H9 (cell line): ENCODE measurements at regions not wholly inside any gene's neighbourhood (a gene's known extent, or its start where the extent isn't known, plus 50 kb on each side); places are given as distances from the start of the nearest gene placed in this dataset.

Experiments used
- DNase-seq: peaks from one replicate; pipeline ENCODE4 v3.0.0-alpha.2; 2017
- H2AFZ ChIP-seq: one replicate; pipeline ENCODE4 v1.6.1; 2013; ENCODE audit warnings: mild to moderate bottlenecking, low read length, control low read depth, moderate library complexity
- H2AK5ac ChIP-seq: 2 replicates; pipeline ENCODE4 v1.6.1; 2013; ENCODE audit warnings: low read length, control low read depth, mixed read lengths; ENCODE audit not compliant: insufficient read length
- H2BK120ac ChIP-seq: one replicate; pipeline ENCODE4 v1.6.1; 2013; ENCODE audit warnings: low read depth, mild to moderate bottlenecking, low read length, control low read depth, inconsistent platforms; ENCODE audit not compliant: poor library complexity, severe bottlenecking
- H2BK12ac ChIP-seq: 2 replicates; pipeline ENCODE4 v1.6.1; 2013; ENCODE audit warnings: low read length, control low read depth, mixed read lengths, low read depth; ENCODE audit not compliant: insufficient read length
- H2BK15ac ChIP-seq: 2 replicates; pipeline ENCODE4 v1.6.1; 2013; ENCODE audit warnings: low read depth, low read length, control low read depth
- H2BK20ac ChIP-seq: one replicate; pipeline ENCODE4 v1.6.1; 2013; ENCODE audit warnings: low read depth, mild to moderate bottlenecking, low read length, control low read depth, inconsistent platforms; ENCODE audit not compliant: poor library complexity, severe bottlenecking
- H2BK5ac ChIP-seq: 2 replicates; pipeline ENCODE4 v1.6.1; 2013; ENCODE audit warnings: low read length, control low read depth, mixed read lengths; ENCODE audit not compliant: insufficient read length
- H3K14ac ChIP-seq: 2 replicates; pipeline ENCODE4 v1.6.1; 2013; ENCODE audit warnings: low read length, control low read depth; ENCODE audit not compliant: insufficient read depth
- H3K18ac ChIP-seq: 2 replicates; pipeline ENCODE4 v1.6.1; 2013; ENCODE audit warnings: low read depth, mild to moderate bottlenecking, mixed read lengths, low read length, control low read depth; ENCODE audit not compliant: insufficient read length
- H3K23ac ChIP-seq: 2 replicates; pipeline ENCODE4 v1.6.1; 2013; ENCODE audit warnings: low read length, control low read depth, mixed read lengths, low read depth; ENCODE audit not compliant: insufficient read length
- H3K23me2 ChIP-seq: 2 replicates; pipeline ENCODE4 v1.6.1; 2013; ENCODE audit warnings: low read depth, mild to moderate bottlenecking, mixed read lengths, low read length, control low read depth; ENCODE audit not compliant: insufficient read length, poor library complexity, severe bottlenecking
- H3K27ac ChIP-seq: 2 replicates; pipeline ENCODE4 v1.5.1; 2013; ENCODE audit warnings: low read length, control low read depth, mixed read lengths, low read depth; ENCODE audit not compliant: insufficient read length
- H3K27me3 ChIP-seq: 2 replicates; pipeline ENCODE4 v1.6.1; 2013; ENCODE audit warnings: low read length, control low read depth, inconsistent platforms; ENCODE audit not compliant: insufficient read depth
- H3K4ac ChIP-seq: 2 replicates; pipeline ENCODE4 v1.6.1; 2013; ENCODE audit warnings: low read depth, mild to moderate bottlenecking, control low read depth, inconsistent platforms, low read length, moderate library complexity
- H3K4me1 ChIP-seq: 2 replicates; pipeline ENCODE4 v1.6.1; 2013; ENCODE audit warnings: low read length, control low read depth, inconsistent platforms; ENCODE audit not compliant: insufficient read depth
- H3K4me2 ChIP-seq: 2 replicates; pipeline ENCODE4 v1.6.1; 2013; ENCODE audit warnings: low read length, control low read depth, mixed read lengths; ENCODE audit not compliant: insufficient read length, insufficient read depth
- H3K56ac ChIP-seq: 2 replicates; pipeline ENCODE4 v1.6.1; 2013; ENCODE audit warnings: low read depth, mild to moderate bottlenecking, mixed read lengths, low read length, control low read depth; ENCODE audit not compliant: insufficient read length
- H3K79me1 ChIP-seq: 2 replicates; pipeline ENCODE4 v1.6.1; 2013; ENCODE audit warnings: low read depth, mild to moderate bottlenecking, moderate library complexity, low read length, control low read depth, inconsistent platforms; ENCODE audit not compliant: insufficient read depth, poor library complexity, severe bottlenecking
- H3K79me2 ChIP-seq: 2 replicates; pipeline ENCODE4 v1.6.1; 2013; ENCODE audit warnings: low read length, control low read depth, inconsistent platforms; ENCODE audit not compliant: insufficient read depth
- H3K9ac ChIP-seq: 2 replicates; pipeline ENCODE4 v1.6.1; 2013; ENCODE audit warnings: low read length, control low read depth, mixed read lengths; ENCODE audit not compliant: insufficient read length; ENCODE audit errors: extremely low read depth
- H3K9me3 ChIP-seq: one replicate; pipeline ENCODE4 v1.6.1; 2013; ENCODE audit warnings: low read depth, low read length, inconsistent platforms; ENCODE audit not compliant: control insufficient read depth
- H3T11ph ChIP-seq: one replicate; pipeline ENCODE4 v1.6.1; 2013; ENCODE audit warnings: mild to moderate bottlenecking, low read length, control low read depth, inconsistent platforms
- H4K20me1 ChIP-seq: one replicate; pipeline ENCODE4 v1.6.1; 2013; ENCODE audit not compliant: control insufficient read depth, insufficient read length, insufficient read depth
- H4K5ac ChIP-seq: 2 replicates; pipeline ENCODE4 v1.6.1; 2013; ENCODE audit warnings: low read depth, mild to moderate bottlenecking, mixed read lengths, low read length, control low read depth; ENCODE audit not compliant: insufficient read length
- H4K8ac ChIP-seq: replicated peaks from 2 replicates; pipeline ENCODE4 v1.6.1; 2013; ENCODE audit warnings: low read length, control low read depth, mixed read lengths, low read depth; ENCODE audit not compliant: insufficient read length
- H4K91ac ChIP-seq: 2 replicates; pipeline ENCODE4 v1.6.1; 2013; ENCODE audit warnings: low read depth, mild to moderate bottlenecking, moderate library complexity, mixed read lengths, low read length, control low read depth; ENCODE audit not compliant: insufficient read length
- H3K27ac Mint-ChIP-seq, 3 experiments: 2 replicates in 2 of 3; 3 replicates in 1 of 3; pipeline ENCODE4 v1.8.0; 2020 to 2021; ENCODE audit warnings: mixed read lengths in 3 of 3, mild to moderate bottlenecking in 1 of 3, moderate library complexity in 1 of 3
- H3K27me3 Mint-ChIP-seq: 2 replicates; pipeline ENCODE4 v1.8.0; 2021; ENCODE audit warnings: low read depth, mild to moderate bottlenecking, moderate library complexity, mixed read lengths
- H3K36me3 Mint-ChIP-seq, 3 experiments: 2 replicates in 2 of 3; 3 replicates in 1 of 3; pipeline ENCODE4 v1.8.0; 2020 to 2021; ENCODE audit warnings: low read depth in 3 of 3, mixed read lengths in 3 of 3; ENCODE audit not compliant: insufficient read depth in 1 of 3
- H3K4me1 Mint-ChIP-seq, 2 experiments: 2 replicates each; pipeline ENCODE4 v1.8.0; 2020; ENCODE audit warnings: mixed read lengths in 2 of 2
- H3K4me3 Mint-ChIP-seq, 2 experiments: 2 replicates in 1 of 2; 3 replicates in 1 of 2; pipeline ENCODE4 v1.8.0; 2020 to 2021; ENCODE audit warnings: mild to moderate bottlenecking in 2 of 2, mixed read lengths in 2 of 2, moderate library complexity in 1 of 2
- H3K9me3 Mint-ChIP-seq, 2 experiments: 2 replicates in 1 of 2; 3 replicates in 1 of 2; pipeline ENCODE4 v1.8.0; 2020; ENCODE audit warnings: mild to moderate bottlenecking in 2 of 2, mixed read lengths in 2 of 2, moderate library complexity in 1 of 2
- CTCF ChIP-seq: fragments of 200-600 bp; sonication (generic); conservative IDR thresholded peaks from 3 replicates; pipeline ENCODE4 v1.8.0; 2021; ENCODE audit warnings: antibody characterized with exemption, mild to moderate bottlenecking
- WGBS: extraction: QIAGEN DNeasy Blood & Tissue Kit; methylation state at CpG from one replicate; pipeline ENCODE4 v1.1.7; 2013; ENCODE audit warnings: missing lambda C conversion rate, low lambda C conversion rate, mixed read lengths; ENCODE audit not compliant: insufficient read length; ENCODE audit errors: extremely low coverage; 5-methylcytosine and 5-hydroxymethylcytosine counted together

- Histone ChIP-seq H3K79me2 (no peaks in the 10 kb centered on the region), H3T11ph (no peak overlapping the region), H4K8ac (no peak overlapping the region), H3K27ac (no peak overlapping the region), H3K23ac (no peak overlapping the region), H3K23me2 (no peaks in the 10 kb centered on the region), H3K4me2 (no peak overlapping the region), H3K56ac (no peak overlapping the region), H3K27me3 (no peaks in the 10 kb centered on the region), H3K18ac (no peak overlapping the region), H4K5ac (no peak overlapping the region), H2AFZ (no peak overlapping the region), H2BK120ac (no peak overlapping the region), H2BK20ac (no peak overlapping the region), H4K20me1 (no peaks in the 10 kb centered on the region), H3K9ac (no peak overlapping the region), H3K14ac (no peak overlapping the region), H4K91ac (no peak overlapping the region), H2BK15ac (no peak overlapping the region), H3K9me3 (no peaks in the 10 kb centered on the region), H3K4ac (no peak overlapping the region), H3K79me1 (no peaks in the 10 kb centered on the region), H2AK5ac (no peak overlapping the region), H3K4me1 (peaks cover 5% of the 10 kb centered on the region; the same call in 1 of the 2 replicates), H2BK5ac (no peak overlapping the region), H2BK12ac (no peak overlapping the region)
- no peak for TF ChIP-seq CTCF
- Mint-ChIP-seq H3K27me3 (peaks cover 12% of the 10 kb centered on the region), H3K9me3 (no peaks in the 10 kb centered on the region), H3K27ac (no peak overlapping the region), H3K4me1 (peaks cover 11 to 13% of the 10 kb centered on the region in 2 experiments), H3K4me3 (no peak overlapping the region), H3K36me3 (no peaks in the 10 kb centered on the region; a peak in 1 of 7 replicates)
- no CpG with 5 or more reads among the region's 3 CpGs for WGBS
- no peak for DNase-seq
These were observed 137.8 kb upstream of the ANKH start for GRCh38 chr5:15009420-15009819.
